ENCODE measurements at regions not wholly inside any gene's neighbourhood (a gene's known extent, or its start where the extent isn't known, plus 50 kb on each side); places are given as distances from the start of the nearest gene placed in this dataset.

GRCh38 chr3:10555263-10555662 is 49.9 kb upstream of the ATP2B2 start:
- DNase-seq = no peak

GRCh38 chr3:10556312-10556711 is 50.9 kb upstream of the ATP2B2 start:
- no peak for DNase-seq

GRCh38 chr3:10557250-10557649 is 51.9 kb upstream of the ATP2B2 start:
- DNase-seq = no peak

GRCh38 chr3:10557781-10558373 is 52.5 kb upstream of the ATP2B2 start:
- no peak for DNase-seq

GRCh38 chr3:10558736-10559135 is 53.4 kb upstream of the ATP2B2 start:
- no peak for DNase-seq

- no peak for DNase-seq
Measured at GRCh38 chr3:10560060-10560861, 54.9 kb upstream of the ATP2B2 start.

- DNase-seq = no peak
Measured at GRCh38 chr3:10561162-10561945, 56.0 kb upstream of the ATP2B2 start.

- DNase-seq = no peak
Measured at GRCh38 chr3:10561946-10562560, 56.7 kb upstream of the ATP2B2 start.

- DNase-seq = no peak
Measured at GRCh38 chr3:10563396-10563795, 58.0 kb upstream of the ATP2B2 start.

GRCh38 chr3:10565814-10566213 is 60.4 kb upstream of the ATP2B2 start:
- DNase-seq = no peak

- no peak for DNase-seq
Measured at GRCh38 chr3:10566451-10566850, 61.1 kb upstream of the ATP2B2 start.

GRCh38 chr3:10568549-10568948 is 63.2 kb upstream of the ATP2B2 start:
- DNase-seq = no peak

- no peak for DNase-seq
Measured at GRCh38 chr3:10570196-10570946, 65.0 kb upstream of the ATP2B2 start.

- DNase-seq = no peak
Measured at GRCh38 chr3:10574101-10574620, 68.8 kb upstream of the ATP2B2 start.

GRCh38 chr3:10575601-10576160 is 70.3 kb upstream of the ATP2B2 start:
- DNase-seq = no peak

- no peak for DNase-seq
Measured at GRCh38 chr3:10577486-10577885, 72.1 kb upstream of the ATP2B2 start.

- no peak for DNase-seq
Measured at GRCh38 chr3:10580426-10580825, 75.0 kb upstream of the ATP2B2 start.

GRCh38 chr3:10581251-10581650 is 75.9 kb upstream of the ATP2B2 start:
- no peak for DNase-seq

GRCh38 chr3:10581716-10582115 is 76.3 kb upstream of the ATP2B2 start:
- no peak for DNase-seq

- no peak for DNase-seq
Measured at GRCh38 chr3:10582733-10583132, 77.3 kb upstream of the ATP2B2 start.

- no peak for DNase-seq
Measured at GRCh38 chr3:10583798-10584708, 78.7 kb upstream of the ATP2B2 start.

Data from NCI-H187 treated with DMSO at 0.1 percent for 48 hours (cell line).